WTC11 (cell line): ENCODE measurements at regions not wholly inside any gene's neighbourhood (a gene's known extent, or its start where the extent isn't known, plus 50 kb on each side); places are given as distances from the start of the nearest gene placed in this dataset.

Experiments
- ATAC-seq: fragments of 200-7000 bp; cut with Tn5 transposase; 2 replicates; pipeline ENCODE4 v1.10.0; 2021; ENCODE audit warnings: mild to moderate bottlenecking, moderate library complexity
- CTCF ChIA-PET: fragments of 300-600 bp; sonication (Branson Sonifier 250); formaldehyde crosslinking; loops from one replicate; lab custom pipeline; 2021; ENCODE audit warnings: antibody characterized with exemption; lab: Charles Lee
- POLR2A ChIA-PET: fragments of 350-600 bp; sonication (Branson Sonifier 250); formaldehyde crosslinking; loops from one replicate; lab custom pipeline; 2021; ENCODE audit warnings: antibody characterized with exemption; lab: Charles Lee
- DNase-seq: peaks from one replicate; pipeline ENCODE4 v3.0.0; 2021; ENCODE audit warnings: low spot score
- H3K27ac Mint-ChIP-seq: 2 replicates; pipeline ENCODE4 v1.8.0; 2021; ENCODE audit warnings: mixed read lengths
- H3K27me3 Mint-ChIP-seq: 2 replicates; pipeline ENCODE4 v1.8.0; 2021; ENCODE audit warnings: low read depth, mild to moderate bottlenecking, moderate library complexity, mixed read lengths
- H3K36me3 Mint-ChIP-seq: 2 replicates; pipeline ENCODE4 v1.8.0; 2021; ENCODE audit warnings: mixed read lengths
- H3K4me1 Mint-ChIP-seq: 2 replicates; pipeline ENCODE4 v1.8.0; 2022; ENCODE audit warnings: mixed read lengths
- H3K4me3 Mint-ChIP-seq: 2 replicates; pipeline ENCODE4 v1.8.0; 2021; ENCODE audit warnings: mild to moderate bottlenecking, moderate library complexity, mixed read lengths
- H3K9me3 Mint-ChIP-seq: 2 replicates; pipeline ENCODE4 v1.8.0; 2021; ENCODE audit warnings: mixed read lengths
- CREB1 ChIP-seq: sonication (generic); formaldehyde crosslinking; IDR thresholded peaks from 2 replicates; pipeline ENCODE4 v1.8.0; 2023; ENCODE audit warnings: mild to moderate bottlenecking, missing genetic modification reagents
- ESRRA ChIP-seq: sonication (generic); formaldehyde crosslinking; IDR thresholded peaks from 2 replicates; pipeline ENCODE4 v1.8.1; 2022; ENCODE audit warnings: mild to moderate bottlenecking, missing genetic modification reagents, borderline replicate concordance
- GABPB1 ChIP-seq: sonication (generic); formaldehyde crosslinking; IDR thresholded peaks from 2 replicates; pipeline ENCODE4 v1.8.1; 2023; ENCODE audit warnings: mild to moderate bottlenecking, missing genetic modification reagents
- JAZF1 ChIP-seq: fragments of 250-450 bp; sonication (Bioruptor Pico); IDR thresholded peaks from 2 replicates; pipeline ENCODE4 v1.9.0; 2021; ENCODE audit warnings: moderate library complexity, mild to moderate bottlenecking, inconsistent platforms
- NFE2L1 ChIP-seq: sonication (generic); formaldehyde crosslinking; IDR thresholded peaks from 2 replicates; pipeline ENCODE4 v1.8.1; 2023; ENCODE audit warnings: missing genetic modification reagents
- NR2C2 ChIP-seq: sonication (generic); formaldehyde crosslinking; IDR thresholded peaks from 2 replicates; pipeline ENCODE4 v1.8.0; 2022; ENCODE audit warnings: mild to moderate bottlenecking, missing genetic modification reagents
- SMAD3 ChIP-seq: sonication (generic); formaldehyde crosslinking; IDR thresholded peaks from 2 replicates; pipeline ENCODE4 v1.8.0; 2022; ENCODE audit warnings: missing genetic modification reagents, mild to moderate bottlenecking, borderline replicate concordance
- SP1 ChIP-seq: sonication (generic); formaldehyde crosslinking; conservative IDR thresholded peaks from 2 replicates; pipeline ENCODE4 v1.8.1; 2022; ENCODE audit warnings: missing genetic modification reagents
- TEAD1 ChIP-seq: sonication (generic); formaldehyde crosslinking; IDR thresholded peaks from 2 replicates; pipeline ENCODE4 v1.8.0; 2022; ENCODE audit warnings: mild to moderate bottlenecking, missing genetic modification reagents
- ZNF219 ChIP-seq: sonication (generic); formaldehyde crosslinking; IDR thresholded peaks from 2 replicates; pipeline ENCODE4 v1.8.0; 2023; ENCODE audit warnings: missing genetic modification reagents, mild to moderate bottlenecking, borderline replicate concordance
- ZNF317 ChIP-seq: sonication (generic); formaldehyde crosslinking; IDR thresholded peaks from 2 replicates; pipeline ENCODE4 v1.8.1; 2023; ENCODE audit warnings: low read depth, mild to moderate bottlenecking, moderate library complexity, missing genetic modification reagents, borderline replicate concordance
- TF ChIP-seq, protein P1 (sequence below): sonication (generic); formaldehyde crosslinking; IDR thresholded peaks from 2 replicates; pipeline ENCODE4 v1.8.0; 2022; ENCODE audit warnings: mild to moderate bottlenecking, missing genetic modification reagents
- TF ChIP-seq, protein P2 (sequence below): sonication (generic); formaldehyde crosslinking; IDR thresholded peaks from 2 replicates; pipeline ENCODE4 v1.8.0; 2023; ENCODE audit warnings: mild to moderate bottlenecking, missing genetic modification reagents
- TF ChIP-seq, protein P3 (sequence below): sonication (generic); formaldehyde crosslinking; conservative IDR thresholded peaks from 2 replicates; pipeline ENCODE4 v1.8.1; 2022; ENCODE audit warnings: mild to moderate bottlenecking, missing genetic modification reagents
- TF ChIP-seq, protein P4 (sequence below): fragments of 250-450 bp; sonication (Bioruptor Pico); IDR thresholded peaks from 2 replicates; pipeline ENCODE4 v1.9.0; 2021; ENCODE audit warnings: mild to moderate bottlenecking, borderline replicate concordance
- TF ChIP-seq, protein P5 (sequence below): fragments of 250-450 bp; sonication (Bioruptor Pico); IDR thresholded peaks from 2 replicates; pipeline ENCODE4 v1.9.0; 2021; ENCODE audit warnings: mild to moderate bottlenecking
- TF ChIP-seq, protein P6 (sequence below): sonication (generic); formaldehyde crosslinking; IDR thresholded peaks from 2 replicates; pipeline ENCODE4 v1.8.0; 2023; ENCODE audit warnings: missing genetic modification reagents
- TF ChIP-seq, protein P7 (sequence below): fragments of 250-450 bp; sonication (Bioruptor Pico); IDR thresholded peaks from 2 replicates; pipeline ENCODE4 v2.1.2; 2022; ENCODE audit warnings: mild to moderate bottlenecking, moderate library complexity
- TF ChIP-seq, protein P8 (sequence below): sonication (generic); formaldehyde crosslinking; IDR thresholded peaks from 2 replicates; pipeline ENCODE4 v1.8.1; 2022; ENCODE audit warnings: low read depth, missing genetic modification reagents, borderline replicate concordance
- TF ChIP-seq, protein P9 (sequence below): fragments of 250-450 bp; sonication (Bioruptor Pico); IDR thresholded peaks from 2 replicates; pipeline ENCODE4 v1.9.0; 2021; ENCODE audit warnings: moderate library complexity, mild to moderate bottlenecking, inconsistent platforms, borderline replicate concordance

DNA sequence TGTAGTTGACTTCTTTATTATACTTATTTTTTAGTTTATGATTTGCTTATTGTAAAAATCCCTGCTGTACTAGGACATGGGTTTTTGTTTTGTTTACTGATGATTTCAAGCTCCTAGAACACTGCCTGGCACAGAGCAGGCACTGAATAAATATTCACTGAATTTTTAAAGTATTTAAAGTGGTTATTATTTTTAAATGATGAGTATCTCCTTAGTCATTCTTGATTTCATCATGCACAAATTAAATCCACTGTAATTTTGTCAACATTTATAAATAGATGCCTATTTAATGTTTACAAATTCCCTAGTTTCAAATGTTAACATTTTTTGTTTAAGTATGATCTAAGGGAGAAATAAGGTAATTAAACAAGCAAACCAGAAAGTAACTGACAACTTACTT is 367.9 kb upstream of the SLIT2 start:
- H3K36me3 Mint-ChIP-seq, result peaks cover under 1% of the 10 kb centered on the region; the same call in 1 of the 2 replicates
- ATAC-seq (no peak), DNase-seq (no peak)
- no peaks in the 10 kb centered on the region; the same call in 1 of the 2 replicates for H3K27me3 Mint-ChIP-seq
- ChIA-PET CTCF (no interaction called here), POLR2A (no interaction called here)
- TF ChIP-seq CREB1 (no peak), ZNF317 (CRISPR knock-in tag) (no peak), ESRRA (CRISPR knock-in tag) (no peak), ZNF219 (CRISPR knock-in tag) (no peak), SMAD3 (no peak), TEAD1 (no peak), JAZF1 (CRISPR knock-in tag) (no peak), SP1 (CRISPR knock-in tag) (no peak), GABPB1 (CRISPR knock-in tag) (no peak), NFE2L1 (CRISPR knock-in tag) (no peak), NR2C2 (no peak)
- TF ChIP-seq, protein P1, sequence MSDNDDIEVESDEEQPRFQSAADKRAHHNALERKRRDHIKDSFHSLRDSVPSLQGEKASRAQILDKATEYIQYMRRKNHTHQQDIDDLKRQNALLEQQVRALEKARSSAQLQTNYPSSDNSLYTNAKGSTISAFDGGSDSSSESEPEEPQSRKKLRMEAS (CRISPR knock-in tag), result no peak
- TF ChIP-seq, protein P2, sequence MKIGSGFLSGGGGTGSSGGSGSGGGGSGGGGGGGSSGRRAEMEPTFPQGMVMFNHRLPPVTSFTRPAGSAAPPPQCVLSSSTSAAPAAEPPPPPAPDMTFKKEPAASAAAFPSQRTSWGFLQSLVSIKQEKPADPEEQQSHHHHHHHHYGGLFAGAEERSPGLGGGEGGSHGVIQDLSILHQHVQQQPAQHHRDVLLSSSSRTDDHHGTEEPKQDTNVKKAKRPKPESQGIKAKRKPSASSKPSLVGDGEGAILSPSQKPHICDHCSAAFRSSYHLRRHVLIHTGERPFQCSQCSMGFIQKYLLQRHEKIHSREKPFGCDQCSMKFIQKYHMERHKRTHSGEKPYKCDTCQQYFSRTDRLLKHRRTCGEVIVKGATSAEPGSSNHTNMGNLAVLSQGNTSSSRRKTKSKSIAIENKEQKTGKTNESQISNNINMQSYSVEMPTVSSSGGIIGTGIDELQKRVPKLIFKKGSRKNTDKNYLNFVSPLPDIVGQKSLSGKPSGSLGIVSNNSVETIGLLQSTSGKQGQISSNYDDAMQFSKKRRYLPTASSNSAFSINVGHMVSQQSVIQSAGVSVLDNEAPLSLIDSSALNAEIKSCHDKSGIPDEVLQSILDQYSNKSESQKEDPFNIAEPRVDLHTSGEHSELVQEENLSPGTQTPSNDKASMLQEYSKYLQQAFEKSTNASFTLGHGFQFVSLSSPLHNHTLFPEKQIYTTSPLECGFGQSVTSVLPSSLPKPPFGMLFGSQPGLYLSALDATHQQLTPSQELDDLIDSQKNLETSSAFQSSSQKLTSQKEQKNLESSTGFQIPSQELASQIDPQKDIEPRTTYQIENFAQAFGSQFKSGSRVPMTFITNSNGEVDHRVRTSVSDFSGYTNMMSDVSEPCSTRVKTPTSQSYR (CRISPR knock-in tag), result no peak
- TF ChIP-seq, protein P3, sequence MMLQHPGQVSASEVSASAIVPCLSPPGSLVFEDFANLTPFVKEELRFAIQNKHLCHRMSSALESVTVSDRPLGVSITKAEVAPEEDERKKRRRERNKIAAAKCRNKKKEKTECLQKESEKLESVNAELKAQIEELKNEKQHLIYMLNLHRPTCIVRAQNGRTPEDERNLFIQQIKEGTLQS (CRISPR knock-in tag), result no peak
- TF ChIP-seq, protein P4, sequence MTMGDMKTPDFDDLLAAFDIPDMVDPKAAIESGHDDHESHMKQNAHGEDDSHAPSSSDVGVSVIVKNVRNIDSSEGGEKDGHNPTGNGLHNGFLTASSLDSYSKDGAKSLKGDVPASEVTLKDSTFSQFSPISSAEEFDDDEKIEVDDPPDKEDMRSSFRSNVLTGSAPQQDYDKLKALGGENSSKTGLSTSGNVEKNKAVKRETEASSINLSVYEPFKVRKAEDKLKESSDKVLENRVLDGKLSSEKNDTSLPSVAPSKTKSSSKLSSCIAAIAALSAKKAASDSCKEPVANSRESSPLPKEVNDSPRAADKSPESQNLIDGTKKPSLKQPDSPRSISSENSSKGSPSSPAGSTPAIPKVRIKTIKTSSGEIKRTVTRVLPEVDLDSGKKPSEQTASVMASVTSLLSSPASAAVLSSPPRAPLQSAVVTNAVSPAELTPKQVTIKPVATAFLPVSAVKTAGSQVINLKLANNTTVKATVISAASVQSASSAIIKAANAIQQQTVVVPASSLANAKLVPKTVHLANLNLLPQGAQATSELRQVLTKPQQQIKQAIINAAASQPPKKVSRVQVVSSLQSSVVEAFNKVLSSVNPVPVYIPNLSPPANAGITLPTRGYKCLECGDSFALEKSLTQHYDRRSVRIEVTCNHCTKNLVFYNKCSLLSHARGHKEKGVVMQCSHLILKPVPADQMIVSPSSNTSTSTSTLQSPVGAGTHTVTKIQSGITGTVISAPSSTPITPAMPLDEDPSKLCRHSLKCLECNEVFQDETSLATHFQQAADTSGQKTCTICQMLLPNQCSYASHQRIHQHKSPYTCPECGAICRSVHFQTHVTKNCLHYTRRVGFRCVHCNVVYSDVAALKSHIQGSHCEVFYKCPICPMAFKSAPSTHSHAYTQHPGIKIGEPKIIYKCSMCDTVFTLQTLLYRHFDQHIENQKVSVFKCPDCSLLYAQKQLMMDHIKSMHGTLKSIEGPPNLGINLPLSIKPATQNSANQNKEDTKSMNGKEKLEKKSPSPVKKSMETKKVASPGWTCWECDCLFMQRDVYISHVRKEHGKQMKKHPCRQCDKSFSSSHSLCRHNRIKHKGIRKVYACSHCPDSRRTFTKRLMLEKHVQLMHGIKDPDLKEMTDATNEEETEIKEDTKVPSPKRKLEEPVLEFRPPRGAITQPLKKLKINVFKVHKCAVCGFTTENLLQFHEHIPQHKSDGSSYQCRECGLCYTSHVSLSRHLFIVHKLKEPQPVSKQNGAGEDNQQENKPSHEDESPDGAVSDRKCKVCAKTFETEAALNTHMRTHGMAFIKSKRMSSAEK (CRISPR knock-in tag), result no peak
- TF ChIP-seq, protein P5, sequence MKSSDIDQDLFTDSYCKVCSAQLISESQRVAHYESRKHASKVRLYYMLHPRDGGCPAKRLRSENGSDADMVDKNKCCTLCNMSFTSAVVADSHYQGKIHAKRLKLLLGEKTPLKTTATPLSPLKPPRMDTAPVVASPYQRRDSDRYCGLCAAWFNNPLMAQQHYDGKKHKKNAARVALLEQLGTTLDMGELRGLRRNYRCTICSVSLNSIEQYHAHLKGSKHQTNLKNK (CRISPR knock-in tag), result no peak
- TF ChIP-seq, protein P6, sequence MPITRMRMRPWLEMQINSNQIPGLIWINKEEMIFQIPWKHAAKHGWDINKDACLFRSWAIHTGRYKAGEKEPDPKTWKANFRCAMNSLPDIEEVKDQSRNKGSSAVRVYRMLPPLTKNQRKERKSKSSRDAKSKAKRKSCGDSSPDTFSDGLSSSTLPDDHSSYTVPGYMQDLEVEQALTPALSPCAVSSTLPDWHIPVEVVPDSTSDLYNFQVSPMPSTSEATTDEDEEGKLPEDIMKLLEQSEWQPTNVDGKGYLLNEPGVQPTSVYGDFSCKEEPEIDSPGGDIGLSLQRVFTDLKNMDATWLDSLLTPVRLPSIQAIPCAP (CRISPR knock-in tag), result no peak
- TF ChIP-seq, protein P7, sequence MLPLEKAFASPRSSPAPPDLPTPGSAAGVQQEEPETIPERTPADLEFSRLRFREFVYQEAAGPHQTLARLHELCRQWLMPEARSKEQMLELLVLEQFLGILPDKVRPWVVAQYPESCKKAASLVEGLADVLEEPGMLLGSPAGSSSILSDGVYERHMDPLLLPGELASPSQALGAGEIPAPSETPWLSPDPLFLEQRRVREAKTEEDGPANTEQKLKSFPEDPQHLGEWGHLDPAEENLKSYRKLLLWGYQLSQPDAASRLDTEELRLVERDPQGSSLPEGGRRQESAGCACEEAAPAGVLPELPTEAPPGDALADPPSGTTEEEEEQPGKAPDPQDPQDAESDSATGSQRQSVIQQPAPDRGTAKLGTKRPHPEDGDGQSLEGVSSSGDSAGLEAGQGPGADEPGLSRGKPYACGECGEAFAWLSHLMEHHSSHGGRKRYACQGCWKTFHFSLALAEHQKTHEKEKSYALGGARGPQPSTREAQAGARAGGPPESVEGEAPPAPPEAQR (CRISPR knock-in tag), result no peak
- TF ChIP-seq, protein P8, sequence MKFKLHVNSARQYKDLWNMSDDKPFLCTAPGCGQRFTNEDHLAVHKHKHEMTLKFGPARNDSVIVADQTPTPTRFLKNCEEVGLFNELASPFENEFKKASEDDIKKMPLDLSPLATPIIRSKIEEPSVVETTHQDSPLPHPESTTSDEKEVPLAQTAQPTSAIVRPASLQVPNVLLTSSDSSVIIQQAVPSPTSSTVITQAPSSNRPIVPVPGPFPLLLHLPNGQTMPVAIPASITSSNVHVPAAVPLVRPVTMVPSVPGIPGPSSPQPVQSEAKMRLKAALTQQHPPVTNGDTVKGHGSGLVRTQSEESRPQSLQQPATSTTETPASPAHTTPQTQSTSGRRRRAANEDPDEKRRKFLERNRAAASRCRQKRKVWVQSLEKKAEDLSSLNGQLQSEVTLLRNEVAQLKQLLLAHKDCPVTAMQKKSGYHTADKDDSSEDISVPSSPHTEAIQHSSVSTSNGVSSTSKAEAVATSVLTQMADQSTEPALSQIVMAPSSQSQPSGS, result no peak
- TF ChIP-seq, protein P9, sequence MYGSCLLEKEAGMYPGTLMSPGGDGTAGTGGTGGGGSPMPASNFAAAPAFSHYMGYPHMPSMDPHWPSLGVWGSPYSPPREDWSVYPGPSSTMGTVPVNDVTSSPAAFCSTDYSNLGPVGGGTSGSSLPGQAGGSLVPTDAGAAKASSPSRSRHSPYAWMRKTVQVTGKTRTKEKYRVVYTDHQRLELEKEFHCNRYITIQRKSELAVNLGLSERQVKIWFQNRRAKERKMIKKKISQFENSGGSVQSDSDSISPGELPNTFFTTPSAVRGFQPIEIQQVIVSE (CRISPR knock-in tag), result no peak
- peaks cover 11% of the 10 kb centered on the region for H3K4me1 Mint-ChIP-seq
- no peak overlapping the region for H3K4me3 Mint-ChIP-seq
- no peak overlapping the region for H3K27ac Mint-ChIP-seq
- peaks cover 12% of the 10 kb centered on the region for H3K9me3 Mint-ChIP-seq
